ENCODE measurements at regions not wholly inside any gene's neighbourhood (a gene's known extent, or its start where the extent isn't known, plus 50 kb on each side); places are given as distances from the start of the nearest gene placed in this dataset.

DNA sequence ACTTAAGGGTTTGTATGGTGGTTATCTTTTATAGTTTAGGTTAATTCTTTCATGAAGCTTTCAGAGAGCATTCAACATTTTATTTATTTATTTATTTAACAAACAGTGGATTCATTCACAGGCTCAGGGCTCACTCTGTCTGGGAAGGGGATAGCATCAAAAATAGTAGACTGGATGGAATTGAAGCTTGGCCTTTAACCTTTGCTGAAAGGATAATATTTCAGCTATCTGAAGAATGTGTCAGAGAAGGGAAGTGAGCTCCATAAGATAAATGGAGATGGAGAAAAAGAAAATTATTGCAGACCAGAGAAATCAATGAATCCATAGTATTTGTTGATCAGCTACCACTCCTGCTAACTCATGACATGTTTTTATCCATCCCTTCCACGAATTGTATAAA lies 305.6 kb downstream of the COG6 start:
- no peak overlapping the region for H3K27ac ChIP-seq
- Mint-ChIP-seq H3K36me3 (no peaks in the 10 kb centered on the region), H3K27me3 (ENCODE audit: insufficient read depth, low read depth) (no peaks in the 10 kb centered on the region)

DNA sequence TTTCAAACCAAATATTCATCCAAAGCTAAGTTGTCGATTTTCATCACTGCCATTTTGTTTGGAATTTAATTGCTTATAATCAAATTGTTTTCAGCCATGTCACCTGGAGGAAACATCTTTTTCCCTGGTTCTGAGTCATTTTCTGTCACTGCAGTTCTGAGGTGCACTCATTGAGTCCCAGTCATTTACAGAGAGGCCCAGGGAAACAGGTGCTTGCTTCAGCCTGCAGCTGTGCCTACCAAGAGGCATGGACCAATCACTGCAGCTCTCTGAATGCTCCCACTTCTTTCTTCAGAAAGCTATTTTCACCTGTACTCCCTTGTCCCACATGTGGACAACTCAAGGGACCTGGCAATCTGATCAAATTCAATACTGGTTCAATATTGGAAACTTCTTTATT lies 308.1 kb downstream of the COG6 start:
- Histone ChIP-seq H2AFZ (replicated peaks) (no peak overlapping the region), H3K9me3 (ENCODE audit: low read depth) (no peaks in the 10 kb centered on the region), H3F3A (ENCODE audit: low read depth) (no peaks in the 10 kb centered on the region), H3K4me1 (no peaks in the 10 kb centered on the region), H3K36me3 (no peaks in the 10 kb centered on the region), H3K4me3 (no peak overlapping the region), H3K79me2 (ENCODE audit: low read depth) (no peaks in the 10 kb centered on the region), H3K4me2 (no peak overlapping the region), H3K27ac (no peak overlapping the region), H3K27me3 (no peaks in the 10 kb centered on the region), H4K20me1 (ENCODE audit: low read depth) (no peaks in the 10 kb centered on the region), H3K9ac (no peak overlapping the region)
- peaks cover 7% of the 10 kb centered on the region for H3K4me1 Mint-ChIP-seq
- no peak overlapping the region for H3K27ac Mint-ChIP-seq
- no peak for DNase-seq (ENCODE audit: low spot score)
- H3K9me3 Mint-ChIP-seq = no peaks in the 10 kb centered on the region
- H3K4me3 Mint-ChIP-seq = no peak overlapping the region
- TF ChIP-seq, protein P1, sequence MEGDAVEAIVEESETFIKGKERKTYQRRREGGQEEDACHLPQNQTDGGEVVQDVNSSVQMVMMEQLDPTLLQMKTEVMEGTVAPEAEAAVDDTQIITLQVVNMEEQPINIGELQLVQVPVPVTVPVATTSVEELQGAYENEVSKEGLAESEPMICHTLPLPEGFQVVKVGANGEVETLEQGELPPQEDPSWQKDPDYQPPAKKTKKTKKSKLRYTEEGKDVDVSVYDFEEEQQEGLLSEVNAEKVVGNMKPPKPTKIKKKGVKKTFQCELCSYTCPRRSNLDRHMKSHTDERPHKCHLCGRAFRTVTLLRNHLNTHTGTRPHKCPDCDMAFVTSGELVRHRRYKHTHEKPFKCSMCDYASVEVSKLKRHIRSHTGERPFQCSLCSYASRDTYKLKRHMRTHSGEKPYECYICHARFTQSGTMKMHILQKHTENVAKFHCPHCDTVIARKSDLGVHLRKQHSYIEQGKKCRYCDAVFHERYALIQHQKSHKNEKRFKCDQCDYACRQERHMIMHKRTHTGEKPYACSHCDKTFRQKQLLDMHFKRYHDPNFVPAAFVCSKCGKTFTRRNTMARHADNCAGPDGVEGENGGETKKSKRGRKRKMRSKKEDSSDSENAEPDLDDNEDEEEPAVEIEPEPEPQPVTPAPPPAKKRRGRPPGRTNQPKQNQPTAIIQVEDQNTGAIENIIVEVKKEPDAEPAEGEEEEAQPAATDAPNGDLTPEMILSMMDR (IDR thresholded peaks at IDR 0.05) = no peak
- TF ChIP-seq EZH2 (IDR thresholded peaks at IDR 0.05) (no peak), EZH2phosphoT487 (IDR thresholded peaks at IDR 0.05) (no peak)
- H3K36me3 Mint-ChIP-seq = no peaks in the 10 kb centered on the region
- no peaks in the 10 kb centered on the region for H3K27me3 Mint-ChIP-seq (ENCODE audit: insufficient read depth, low read depth)

More for the DNA sequence above, 305.6 kb downstream of the COG6 start:
- H3F3A ChIP-seq (ENCODE audit: low read depth) = no peaks in the 10 kb centered on the region
- no peaks in the 10 kb centered on the region for H3K79me2 ChIP-seq (ENCODE audit: low read depth)
- H4K20me1 ChIP-seq (ENCODE audit: low read depth) = no peaks in the 10 kb centered on the region
- no peak overlapping the region for H2AFZ ChIP-seq (replicated peaks)
- H3K9ac ChIP-seq = no peak overlapping the region
- no peak overlapping the region for H3K4me3 ChIP-seq
- H3K4me2 ChIP-seq = no peak overlapping the region
- no peaks in the 10 kb centered on the region for H3K27me3 ChIP-seq
- DNase-seq (ENCODE audit: low spot score) = no peak
- H3K36me3 ChIP-seq = no peaks in the 10 kb centered on the region
- TF ChIP-seq, protein P1 (IDR thresholded peaks at IDR 0.05) = no peak
- TF ChIP-seq EZH2 (IDR thresholded peaks at IDR 0.05) = no peak
- TF ChIP-seq EZH2phosphoT487 (IDR thresholded peaks at IDR 0.05) = no peak
- H3K4me1 ChIP-seq = no peaks in the 10 kb centered on the region
- H3K27ac Mint-ChIP-seq = no peak overlapping the region
- H3K4me3 Mint-ChIP-seq = no peak overlapping the region
- peaks cover 7% of the 10 kb centered on the region for H3K4me1 Mint-ChIP-seq
- H3K9me3 Mint-ChIP-seq = no peaks in the 10 kb centered on the region
- H3K9me3 ChIP-seq (ENCODE audit: low read depth) = no peaks in the 10 kb centered on the region

DNA sequence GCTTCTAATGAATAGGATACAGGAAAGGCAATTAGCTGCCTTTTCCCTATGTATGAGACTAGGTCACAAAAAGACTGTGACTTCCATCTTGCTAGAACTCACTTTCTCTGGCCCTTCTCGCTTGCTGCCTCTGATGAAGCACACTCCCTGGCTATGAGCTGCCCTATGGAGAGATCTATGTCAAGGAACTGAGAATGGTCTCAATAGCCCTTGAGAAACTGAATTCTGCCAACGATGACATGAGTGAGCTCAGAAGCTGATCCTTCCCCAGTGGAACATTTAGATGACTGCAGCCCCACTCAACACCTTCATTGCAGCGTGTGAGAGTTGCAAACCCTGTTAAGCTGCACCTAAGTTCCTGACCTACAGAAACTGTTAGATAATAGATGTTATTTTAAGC lies 309.8 kb downstream of the COG6 start:
- no peak overlapping the region for H3K27ac Mint-ChIP-seq
- Histone ChIP-seq H3K4me1 (peaks cover 11% of the 10 kb centered on the region), H3K9me3 (ENCODE audit: low read depth) (no peaks in the 10 kb centered on the region), H3K4me2 (no peak overlapping the region), H3K27ac (no peak overlapping the region), H3K4me3 (no peak overlapping the region), H2AFZ (replicated peaks) (no peak overlapping the region), H3F3A (ENCODE audit: low read depth) (no peaks in the 10 kb centered on the region), H3K27me3 (no peaks in the 10 kb centered on the region), H3K9ac (no peak overlapping the region), H3K36me3 (no peaks in the 10 kb centered on the region), H3K79me2 (ENCODE audit: low read depth) (no peaks in the 10 kb centered on the region), H4K20me1 (ENCODE audit: low read depth) (no peaks in the 10 kb centered on the region)
- no peak for DNase-seq (ENCODE audit: low spot score)
- no peaks in the 10 kb centered on the region for H3K27me3 Mint-ChIP-seq (ENCODE audit: insufficient read depth, low read depth)
- H3K4me1 Mint-ChIP-seq = peaks cover 11% of the 10 kb centered on the region
- no peaks in the 10 kb centered on the region for H3K9me3 Mint-ChIP-seq
- H3K36me3 Mint-ChIP-seq = no peaks in the 10 kb centered on the region
- TF ChIP-seq EZH2phosphoT487 (IDR thresholded peaks at IDR 0.05) = no peak
- TF ChIP-seq EZH2 (IDR thresholded peaks at IDR 0.05) = no peak
- TF ChIP-seq, protein P1 (IDR thresholded peaks at IDR 0.05) = no peak
- H3K4me3 Mint-ChIP-seq = no peak overlapping the region
